Stimulated activated CD4-positive, alpha-beta T cell treated with anti-CD3 and anti-CD28 coated beads, Interleukin-2, amount 100 ng/mL, for 4 hours (primary cell): ENCODE measurements at regions not wholly inside any gene's neighbourhood (a gene's known extent, or its start where the extent isn't known, plus 50 kb on each side); places are given as distances from the start of the nearest gene placed in this dataset.
"Not testable (repeated sequence)": the region's sequence is repeated elsewhere in the genome, so short reads cannot be mapped to it uniquely, and the experiment has no call there.

Experiments used
- DNase-seq: peaks from one replicate; pipeline ENCODE4 v3.0.0-alpha.2; 2020; ENCODE audit warnings: low read depth

GRCh38 chr9:105978336-105978735 is 284.0 kb downstream of the TMEM38B start:
- DNase-seq, result no peak

GRCh38 chr9:105978826-105979225 is 284.5 kb downstream of the TMEM38B start:
- DNase-seq, result no peak

GRCh38 chr9:105979290-105979689 is 284.9 kb downstream of the TMEM38B start:
- DNase-seq, result no peak

GRCh38 chr9:105984714-105985113 is 290.4 kb downstream of the TMEM38B start:
- no peak for DNase-seq

- no peak for DNase-seq
Measured at GRCh38 chr9:105993116-105993854, 298.9 kb downstream of the TMEM38B start.

- DNase-seq, result no peak
Measured at GRCh38 chr9:105993921-105994715, 299.8 kb downstream of the TMEM38B start.

GRCh38 chr9:105994970-105995369 is 300.6 kb downstream of the TMEM38B start:
- DNase-seq, result no peak

GRCh38 chr9:106017198-106017740 is 322.9 kb downstream of the TMEM38B start:
- DNase-seq, result no peak

GRCh38 chr9:106019039-106019680 is 324.8 kb downstream of the TMEM38B start:
- DNase-seq, result no peak

- no peak for DNase-seq
Measured at GRCh38 chr9:106019702-106020101, 325.4 kb downstream of the TMEM38B start.

- no peak for DNase-seq
Measured at GRCh38 chr9:106020186-106020585, 325.8 kb downstream of the TMEM38B start.

- no peak for DNase-seq
Measured at GRCh38 chr9:106023455-106023854, 329.1 kb downstream of the TMEM38B start.

GRCh38 chr9:106025453-106025852 is 331.1 kb downstream of the TMEM38B start:
- DNase-seq, result no peak

GRCh38 chr9:106030146-106030545 is 335.8 kb downstream of the TMEM38B start:
- DNase-seq, result not testable (repeated sequence)

- DNase-seq, result no peak
Measured at GRCh38 chr9:106032978-106033377, 338.6 kb downstream of the TMEM38B start.

- DNase-seq, result no peak
Measured at GRCh38 chr9:106035806-106036205, 341.5 kb downstream of the TMEM38B start.

- DNase-seq, result no peak
Measured at GRCh38 chr9:106038266-106039001, 344.1 kb downstream of the TMEM38B start.

GRCh38 chr9:106039151-106039935 is 345.0 kb downstream of the TMEM38B start:
- no peak for DNase-seq

- DNase-seq, result not testable (repeated sequence)
Measured at GRCh38 chr9:106041920-106042319, 347.6 kb downstream of the TMEM38B start.

GRCh38 chr9:106051545-106051944 is 357.2 kb downstream of the TMEM38B start:
- DNase-seq, result no peak

GRCh38 chr9:106052166-106052565 is 357.8 kb downstream of the TMEM38B start:
- DNase-seq, result no peak
